ENCODE measurements at regions not wholly inside any gene's neighbourhood (a gene's known extent, or its start where the extent isn't known, plus 50 kb on each side); places are given as distances from the start of the nearest gene placed in this dataset.

GRCh38 chr17:36863676-36864612 lies 73.3 kb upstream of the LHX1 start:
- ATAC-seq (no peak), DNase-seq (no peak)
- intact Hi-C loops (cut with DNase I) = no loop called here
- Histone ChIP-seq H3K36me3 (no peaks in the 10 kb centered on the region), H3K4me3 (no peak overlapping the region), H3K9me3 (no peaks in the 10 kb centered on the region), H3K27ac (no peak overlapping the region), H3K27me3 (no peaks in the 10 kb centered on the region), H3K4me1 (no peaks in the 10 kb centered on the region)
- 63% methylated on average over 12 of the region's 21 CpGs for WGBS (ENCODE audit: insufficient coverage, low coverage, low lambda C conversion rate, missing lambda C conversion rate)
- TF ChIP-seq CTCF (IDR thresholded peaks at IDR 0.05) (no peak), POLR2A (IDR thresholded peaks at IDR 0.05) (no peak)

- H3K27ac ChIP-seq = no peak overlapping the region
- no peak overlapping the region for H3K4me3 ChIP-seq
- H3K4me1 ChIP-seq = no peaks in the 10 kb centered on the region
- H3K9me3 ChIP-seq = no peaks in the 10 kb centered on the region
- 61% methylated on average over 9 of the region's 11 CpGs for whole genome bisulfite sequencing (ENCODE audit: insufficient coverage, low coverage, low lambda C conversion rate, missing lambda C conversion rate)
- intact Hi-C loops (cut with DNase I) = no loop called here
- ATAC-seq (no peak), DNase-seq (no peak)
- TF ChIP-seq CTCF (IDR thresholded peaks at IDR 0.05) (no peak), POLR2A (IDR thresholded peaks at IDR 0.05) (no peak)
- H3K27me3 ChIP-seq = no peaks in the 10 kb centered on the region
- no peaks in the 10 kb centered on the region for H3K36me3 ChIP-seq
Measured at GRCh38 chr17:36864827-36865430, 72.3 kb upstream of the LHX1 start.

- no peaks in the 10 kb centered on the region for H3K27me3 ChIP-seq
- no peak overlapping the region for H3K4me3 ChIP-seq
- no peaks in the 10 kb centered on the region for H3K36me3 ChIP-seq
- H3K27ac ChIP-seq = no peak overlapping the region
- H3K4me1 ChIP-seq = no peaks in the 10 kb centered on the region
- intact Hi-C loops (cut with DNase I) = no loop called here
- TF ChIP-seq CTCF (IDR thresholded peaks at IDR 0.05) (no peak), POLR2A (IDR thresholded peaks at IDR 0.05) (no peak)
- no peak for DNase-seq
- ATAC-seq = no peak
- no peaks in the 10 kb centered on the region for H3K9me3 ChIP-seq
- 70% methylated on average over 3 of the region's 6 CpGs for WGBS (ENCODE audit: insufficient coverage, low coverage, low lambda C conversion rate, missing lambda C conversion rate)
Measured at GRCh38 chr17:36867716-36868341, 69.4 kb upstream of the LHX1 start.

- intact Hi-C loops (cut with DNase I) = no loop called here
- 65% methylated on average over 5 of the region's 10 CpGs for WGBS (ENCODE audit: insufficient coverage, low coverage, low lambda C conversion rate, missing lambda C conversion rate)
- H3K9me3 ChIP-seq = no peaks in the 10 kb centered on the region
- ATAC-seq (no peak), DNase-seq (no peak)
- no peaks in the 10 kb centered on the region for H3K36me3 ChIP-seq
- no peak overlapping the region for H3K27ac ChIP-seq
- TF ChIP-seq CTCF (IDR thresholded peaks at IDR 0.05) (no peak), POLR2A (IDR thresholded peaks at IDR 0.05) (no peak)
- H3K4me1 ChIP-seq = no peaks in the 10 kb centered on the region
- no peak overlapping the region for H3K4me3 ChIP-seq
- H3K27me3 ChIP-seq = no peaks in the 10 kb centered on the region
Measured at GRCh38 chr17:36868777-36869176, 68.5 kb upstream of the LHX1 start.

Measured in right lobe of liver (tissue), 6 donors.